Sigmoid colon (tissue), 6 donors: ENCODE measurements at regions not wholly inside any gene's neighbourhood (a gene's known extent, or its start where the extent isn't known, plus 50 kb on each side); places are given as distances from the start of the nearest gene placed in this dataset.
"Not testable (repeated sequence)": the region's sequence is repeated elsewhere in the genome, so short reads cannot be mapped to it uniquely, and the experiment has no call there.

Experiments used
- DNase-seq: peaks from one replicate; pipeline ENCODE4 v3.0.0-alpha.2; 2019
- H3K27ac ChIP-seq, 4 donors: fragments of 200-600 bp; sonication (generic); one replicate each; pipeline ENCODE4 v1.5.1; 2016 to 2019; ENCODE audit warnings: mild to moderate bottlenecking in 1 of 4
- H3K27me3 ChIP-seq, 3 donors: fragments of 200-600 bp; sonication (generic); one replicate each; pipeline ENCODE4 v1.5.1; 2019; ENCODE audit warnings: mild to moderate bottlenecking in 1 of 3
- H3K36me3 ChIP-seq, 4 donors: fragments of 200-600 bp; sonication (generic); one replicate each; pipeline ENCODE4 v1.5.1; 2016 to 2019
- H3K4me1 ChIP-seq, 4 donors: fragments of 200-600 bp; sonication (generic); one replicate each; pipeline ENCODE4 v1.5.1; 2017 to 2019
- H3K4me3 ChIP-seq, 4 donors: fragments of 200-600 bp; sonication (generic); one replicate each; pipeline ENCODE4 v1.5.1; 2017 to 2019; ENCODE audit warnings: mild to moderate bottlenecking in 2 of 4, moderate library complexity in 1 of 4
- H3K9me3 ChIP-seq, 4 donors: fragments of 200-600 bp in 3 of 4; sonication (generic) in 3 of 4; one replicate each; pipeline versions ENCODE4 v1.5.1 to v1.6.1; 2013 to 2019
- EP300 ChIP-seq, 4 donors: sonication (generic); formaldehyde crosslinking; IDR thresholded peaks; one replicate each; pipeline ENCODE4 v1.6.1; 2017; ENCODE audit warnings: antibody characterized with exemption in 4 of 4
- POLR2A ChIP-seq, 2 donors: fragments of 450-650 bp; IDR thresholded peaks; one replicate each; pipeline ENCODE4 v1.6.1; 2016; ENCODE audit warnings: antibody characterized with exemption in 2 of 2, mild to moderate bottlenecking in 2 of 2, moderate library complexity in 2 of 2
- POLR2AphosphoS5 ChIP-seq, 4 donors: sonication (generic); formaldehyde crosslinking; IDR thresholded peaks; one replicate each; pipeline ENCODE4 v1.6.1; 2017; ENCODE audit warnings: antibody characterized with exemption in 4 of 4
- WGBS, 2 donors: extraction: QIAGEN DNeasy Blood & Tissue Kit; methylation state at CpG; one replicate each; pipeline ENCODE4 v1.1.7; 2013; 5-methylcytosine and 5-hydroxymethylcytosine counted together
- intact Hi-C: fragments of 100-400 bp; cut with DNase I; formaldehyde crosslinking; loops from one replicate; pipeline ENCODE4 v1.15.1; 2023
- TF ChIP-seq, protein P1 (sequence below), 4 experiments: fragments of 450-650 bp in 3 of 4; fragments of 200-600 bp in 1 of 4; IDR thresholded peaks; one replicate each; pipeline ENCODE4 v1.5.1; 2016 to 2019; ENCODE audit warnings: antibody characterized with exemption in 4 of 4, mild to moderate bottlenecking in 3 of 4, moderate library complexity in 2 of 4
- donor health status: healthy with polysubstance abuse.
- donor health status: healthy.

- DNase-seq, H3K4me1 ChIP-seq, H3K36me3 ChIP-seq, H3K4me3 ChIP-seq, intact Hi-C loops, H3K27me3 ChIP-seq, H3K27ac ChIP-seq, H3K9me3 ChIP-seq: not testable (repeated sequence)
- WGBS, 2 donors: 51 to 75% methylated on average over 2 of the region's 2 CpGs
Measured at GRCh38 chr2:90173081-90173480, 1481.6 kb downstream of the RPIA start.

DNA sequence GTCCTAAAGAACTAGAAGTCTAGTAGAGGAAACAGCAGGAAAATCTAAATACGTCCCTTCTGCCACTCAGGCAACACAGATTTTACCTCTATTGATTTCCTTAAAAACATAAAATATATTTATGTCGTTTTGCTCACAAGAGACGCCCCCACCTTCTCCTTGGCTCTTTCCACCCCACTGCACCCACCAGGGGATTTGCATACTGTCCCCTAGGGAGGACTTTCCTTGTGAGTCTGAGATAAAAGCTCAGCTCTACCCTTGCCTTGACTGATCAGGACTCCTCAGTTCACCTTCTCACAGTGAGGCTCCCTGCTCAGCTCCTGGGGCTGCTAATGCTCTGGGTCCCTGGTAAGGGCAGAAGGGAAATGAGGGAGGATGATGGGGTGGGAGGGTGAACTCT is 1488.1 kb downstream of the RPIA start:
- H3K4me3 ChIP-seq, H3K27me3 ChIP-seq, H3K36me3 ChIP-seq, H3K9me3 ChIP-seq, intact Hi-C loops, H3K4me1 ChIP-seq, H3K27ac ChIP-seq, DNase-seq: not testable (repeated sequence)
- WGBS, 2 donors: 35 to 67% methylated on average over 2 of the region's 3 CpGs

- intact Hi-C loops: no loop called here
- Histone ChIP-seq H3K27me3 (peaks cover 0 to 10% (median 0%) of the 10 kb centered on the region in 3 donors), H3K4me1 (no peaks in the 10 kb centered on the region), H3K36me3 (no peaks in the 10 kb centered on the region), H3K4me3 (no peak overlapping the region), H3K9me3 (no peaks in the 10 kb centered on the region), H3K27ac (no peak overlapping the region)
- WGBS, 2 donors: 5 to 20% methylated on average over 1 of the region's 1 CpG
- TF ChIP-seq EP300 (IDR thresholded peaks at IDR 0.05) (no peak), POLR2AphosphoS5 (IDR thresholded peaks at IDR 0.05) (no peak), POLR2A (IDR thresholded peaks at IDR 0.05) (no peak)
- TF ChIP-seq, protein P1, sequence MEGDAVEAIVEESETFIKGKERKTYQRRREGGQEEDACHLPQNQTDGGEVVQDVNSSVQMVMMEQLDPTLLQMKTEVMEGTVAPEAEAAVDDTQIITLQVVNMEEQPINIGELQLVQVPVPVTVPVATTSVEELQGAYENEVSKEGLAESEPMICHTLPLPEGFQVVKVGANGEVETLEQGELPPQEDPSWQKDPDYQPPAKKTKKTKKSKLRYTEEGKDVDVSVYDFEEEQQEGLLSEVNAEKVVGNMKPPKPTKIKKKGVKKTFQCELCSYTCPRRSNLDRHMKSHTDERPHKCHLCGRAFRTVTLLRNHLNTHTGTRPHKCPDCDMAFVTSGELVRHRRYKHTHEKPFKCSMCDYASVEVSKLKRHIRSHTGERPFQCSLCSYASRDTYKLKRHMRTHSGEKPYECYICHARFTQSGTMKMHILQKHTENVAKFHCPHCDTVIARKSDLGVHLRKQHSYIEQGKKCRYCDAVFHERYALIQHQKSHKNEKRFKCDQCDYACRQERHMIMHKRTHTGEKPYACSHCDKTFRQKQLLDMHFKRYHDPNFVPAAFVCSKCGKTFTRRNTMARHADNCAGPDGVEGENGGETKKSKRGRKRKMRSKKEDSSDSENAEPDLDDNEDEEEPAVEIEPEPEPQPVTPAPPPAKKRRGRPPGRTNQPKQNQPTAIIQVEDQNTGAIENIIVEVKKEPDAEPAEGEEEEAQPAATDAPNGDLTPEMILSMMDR (IDR thresholded peaks at IDR 0.05): no peak
- DNase-seq: no peak
Measured at GRCh38 chr2:90207454-90208058, 1516.1 kb downstream of the RPIA start.

DNA sequence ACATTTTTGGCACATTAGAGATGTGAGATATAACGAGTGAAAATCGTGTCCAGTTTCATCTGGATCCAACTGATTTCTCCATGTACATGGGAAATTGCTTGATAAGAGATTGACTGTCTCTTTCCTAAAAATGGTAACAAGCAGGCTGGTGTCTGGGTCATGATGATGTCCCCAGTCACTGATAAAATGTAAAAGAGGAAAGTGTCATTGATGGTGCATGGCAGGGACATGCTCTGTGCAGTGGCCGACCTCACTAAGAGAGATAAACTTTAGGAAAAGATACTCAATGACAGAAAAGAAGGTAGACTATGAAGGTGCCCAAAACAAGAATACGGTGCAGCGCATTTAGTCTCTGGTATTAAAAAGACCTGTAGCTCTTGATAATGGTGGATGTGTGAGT is 1517.5 kb downstream of the RPIA start:
- intact Hi-C loops: no loop called here
- WGBS, 2 donors: 72 to 82% methylated on average over 5 of the region's 5 CpGs
- DNase-seq: no peak
- Histone ChIP-seq H3K9me3 (no peaks in the 10 kb centered on the region), H3K4me1 (no peaks in the 10 kb centered on the region), H3K27ac (no peak overlapping the region), H3K4me3 (no peak overlapping the region), H3K36me3 (no peaks in the 10 kb centered on the region), H3K27me3 (peaks cover 0 to 5% (median 0%) of the 10 kb centered on the region in 3 donors)
- TF ChIP-seq POLR2AphosphoS5 (IDR thresholded peaks at IDR 0.05) (no peak), POLR2A (IDR thresholded peaks at IDR 0.05) (no peak)
- TF ChIP-seq, protein P1 (IDR thresholded peaks at IDR 0.05): no peak

DNA sequence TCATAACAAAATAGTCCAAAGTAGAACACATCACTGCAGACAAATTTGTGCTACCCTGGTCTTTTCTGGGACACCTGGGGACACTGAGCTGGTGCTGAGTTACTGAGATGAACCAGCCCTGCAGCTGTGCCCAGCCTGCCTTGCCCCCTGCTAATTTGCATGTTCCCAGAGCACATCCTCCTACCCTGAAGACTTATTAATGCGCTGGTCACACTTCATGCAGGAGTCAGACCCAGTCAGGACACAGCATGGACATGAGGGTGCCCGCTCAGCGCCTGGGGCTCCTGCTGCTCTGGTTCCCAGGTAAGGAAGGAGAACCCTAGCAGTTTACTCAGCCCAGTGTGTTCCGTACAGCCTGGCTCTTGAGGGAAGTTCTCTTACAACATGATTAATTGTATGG is 1518.3 kb downstream of the RPIA start:
- intact Hi-C loops: no loop called here
- no peaks in the 10 kb centered on the region for H3K27me3 ChIP-seq
- no peak for TF ChIP-seq POLR2AphosphoS5 (IDR thresholded peaks at IDR 0.05)
- TF ChIP-seq POLR2A (IDR thresholded peaks at IDR 0.05): no peak
- TF ChIP-seq, protein P1 (IDR thresholded peaks at IDR 0.05): no peak
- TF ChIP-seq EP300 (IDR thresholded peaks at IDR 0.05): no peak
- no peaks in the 10 kb centered on the region for H3K9me3 ChIP-seq
- no peaks in the 10 kb centered on the region for H3K4me1 ChIP-seq
- no peak overlapping the region for H3K4me3 ChIP-seq
- 82% methylated on average over 4 of the region's 4 CpGs for WGBS, 2 donors
- H3K27ac ChIP-seq: no peak overlapping the region
- DNase-seq: no peak
- H3K36me3 ChIP-seq: no peaks in the 10 kb centered on the region

DNA sequence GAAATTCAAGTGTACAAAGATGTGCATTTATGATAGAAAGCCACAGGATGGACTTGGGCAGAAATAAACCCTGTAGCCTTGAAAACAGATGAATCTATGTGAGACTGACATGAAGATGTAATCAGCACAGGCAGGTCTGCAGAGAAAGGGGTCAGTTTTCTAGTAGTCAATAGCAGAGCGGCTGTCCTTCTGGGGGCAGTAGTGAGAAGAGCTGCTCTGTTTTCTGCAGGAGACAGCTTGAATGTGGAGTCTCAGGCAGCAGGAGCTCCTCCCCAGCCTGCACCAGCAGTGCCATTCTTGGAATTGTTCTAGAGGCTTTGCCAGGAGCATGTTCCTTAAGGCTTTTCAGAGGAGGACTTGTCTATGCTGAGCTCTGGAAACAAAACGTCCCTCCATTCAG is 1524.4 kb downstream of the RPIA start:
- H3K27me3 ChIP-seq, intact Hi-C loops: not testable (repeated sequence)
- WGBS, 2 donors: 38 to 64% methylated on average over 2 of the region's 2 CpGs

GRCh38 chr2:90216801-90217200 is 1525.3 kb downstream of the RPIA start:
- DNase-seq, H3K9me3 ChIP-seq, H3K36me3 ChIP-seq, H3K27me3 ChIP-seq, H3K27ac ChIP-seq, H3K4me3 ChIP-seq, intact Hi-C loops, H3K4me1 ChIP-seq: not testable (repeated sequence)
- WGBS, 2 donors: 30 to 31% methylated on average over 1 of the region's 1 CpG

More for the DNA sequence above, 1524.4 kb downstream of the RPIA start:
- not testable (repeated sequence) for H3K4me3 ChIP-seq, H3K9me3 ChIP-seq, H3K27ac ChIP-seq, DNase-seq, H3K4me1 ChIP-seq, H3K36me3 ChIP-seq

- H3K4me3 ChIP-seq, H3K36me3 ChIP-seq, intact Hi-C loops, H3K27me3 ChIP-seq, H3K27ac ChIP-seq, H3K9me3 ChIP-seq, DNase-seq, H3K4me1 ChIP-seq: not testable (repeated sequence)
- WGBS, 2 donors: 98% methylated on average over 1 of the region's 2 CpGs
Measured at GRCh38 chr2:90218534-90218933, 1527.1 kb downstream of the RPIA start.

GRCh38 chr2:90220623-90221299 is 1529.3 kb downstream of the RPIA start:
- H3K4me3 ChIP-seq, H3K4me1 ChIP-seq, H3K27me3 ChIP-seq, intact Hi-C loops, DNase-seq, H3K9me3 ChIP-seq, H3K27ac ChIP-seq, H3K36me3 ChIP-seq: not testable (repeated sequence)
- 71 to 75% methylated on average over 2 of the region's 2 CpGs for WGBS, 2 donors
